Lower lobe of right lung (tissue), 2 donors: ENCODE measurements at regions not wholly inside any gene's neighbourhood (a gene's known extent, or its start where the extent isn't known, plus 50 kb on each side); places are given as distances from the start of the nearest gene placed in this dataset.

Experiments
- ATAC-seq, 2 donors: fragments of 200-7000 bp; cut with Tn5 transposase; one replicate each; pipeline ENCODE4 v1.9.1; 2020 to 2022; ENCODE audit warnings: mild to moderate bottlenecking in 2 of 2, moderate library complexity in 2 of 2
- DNase-seq: peaks from one replicate; pipeline ENCODE4 v3.0.0-alpha.2; 2020
- H3K27ac ChIP-seq: fragments of 200-600 bp; one replicate; pipeline ENCODE4 v1.8.0; 2022
- H3K27me3 ChIP-seq: fragments of 200-600 bp; one replicate; pipeline ENCODE4 v1.8.0; 2022; ENCODE audit warnings: low read depth
- H3K36me3 ChIP-seq: fragments of 200-600 bp; one replicate; pipeline ENCODE4 v1.8.0; 2022; ENCODE audit warnings: mild to moderate bottlenecking
- H3K4me1 ChIP-seq: fragments of 200-600 bp; one replicate; pipeline ENCODE4 v1.8.0; 2022
- H3K4me3 ChIP-seq: fragments of 200-600 bp; one replicate; pipeline ENCODE4 v1.8.0; 2022; ENCODE audit warnings: mild to moderate bottlenecking
- H3K9me3 ChIP-seq: fragments of 200-600 bp; one replicate; pipeline ENCODE4 v1.8.0; 2022
- intact Hi-C: fragments of 100-400 bp; cut with DNase I; formaldehyde crosslinking; loops from one replicate; pipeline ENCODE4 v1.11.0; 2022
- TF ChIP-seq, protein P1 (sequence below): fragments of 200-600 bp; IDR thresholded peaks from one replicate; pipeline ENCODE4 v1.8.0; 2022; ENCODE audit warnings: antibody characterized with exemption, mild to moderate bottlenecking
- donor health status: DM: no; HTN: yes; CAD: no; lungs with severe emphysema.

DNA sequence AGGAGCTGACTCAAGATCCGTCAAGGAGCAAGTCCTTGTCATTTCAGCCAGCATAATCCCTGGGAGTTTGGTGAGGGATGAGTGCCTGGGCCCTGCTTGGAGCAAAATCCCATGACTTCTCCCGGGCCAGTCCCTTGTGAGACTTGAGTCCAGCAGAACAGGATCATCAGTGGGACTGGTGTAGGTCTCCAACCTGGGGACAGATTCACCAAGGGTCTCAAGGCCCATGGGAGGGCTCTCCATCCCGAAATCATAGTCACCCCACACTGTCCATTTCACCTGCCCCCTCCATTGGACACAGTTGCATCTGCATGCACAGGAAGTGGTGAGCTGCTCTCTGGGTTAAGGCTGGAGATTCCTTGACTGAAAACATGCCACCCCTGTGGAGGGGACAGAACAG, 178.2 kb downstream of the FOXD2 start:
- TF ChIP-seq, protein P1, sequence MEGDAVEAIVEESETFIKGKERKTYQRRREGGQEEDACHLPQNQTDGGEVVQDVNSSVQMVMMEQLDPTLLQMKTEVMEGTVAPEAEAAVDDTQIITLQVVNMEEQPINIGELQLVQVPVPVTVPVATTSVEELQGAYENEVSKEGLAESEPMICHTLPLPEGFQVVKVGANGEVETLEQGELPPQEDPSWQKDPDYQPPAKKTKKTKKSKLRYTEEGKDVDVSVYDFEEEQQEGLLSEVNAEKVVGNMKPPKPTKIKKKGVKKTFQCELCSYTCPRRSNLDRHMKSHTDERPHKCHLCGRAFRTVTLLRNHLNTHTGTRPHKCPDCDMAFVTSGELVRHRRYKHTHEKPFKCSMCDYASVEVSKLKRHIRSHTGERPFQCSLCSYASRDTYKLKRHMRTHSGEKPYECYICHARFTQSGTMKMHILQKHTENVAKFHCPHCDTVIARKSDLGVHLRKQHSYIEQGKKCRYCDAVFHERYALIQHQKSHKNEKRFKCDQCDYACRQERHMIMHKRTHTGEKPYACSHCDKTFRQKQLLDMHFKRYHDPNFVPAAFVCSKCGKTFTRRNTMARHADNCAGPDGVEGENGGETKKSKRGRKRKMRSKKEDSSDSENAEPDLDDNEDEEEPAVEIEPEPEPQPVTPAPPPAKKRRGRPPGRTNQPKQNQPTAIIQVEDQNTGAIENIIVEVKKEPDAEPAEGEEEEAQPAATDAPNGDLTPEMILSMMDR = no peak
- intact Hi-C loops = no loop called here
- Histone ChIP-seq H3K9me3 (no peaks in the 10 kb centered on the region), H3K36me3 (no peaks in the 10 kb centered on the region), H3K27ac (no peak overlapping the region), H3K27me3 (no peaks in the 10 kb centered on the region), H3K4me3 (no peak overlapping the region), H3K4me1 (no peaks in the 10 kb centered on the region)
- ATAC-seq = no peak
- no peak for DNase-seq

DNA sequence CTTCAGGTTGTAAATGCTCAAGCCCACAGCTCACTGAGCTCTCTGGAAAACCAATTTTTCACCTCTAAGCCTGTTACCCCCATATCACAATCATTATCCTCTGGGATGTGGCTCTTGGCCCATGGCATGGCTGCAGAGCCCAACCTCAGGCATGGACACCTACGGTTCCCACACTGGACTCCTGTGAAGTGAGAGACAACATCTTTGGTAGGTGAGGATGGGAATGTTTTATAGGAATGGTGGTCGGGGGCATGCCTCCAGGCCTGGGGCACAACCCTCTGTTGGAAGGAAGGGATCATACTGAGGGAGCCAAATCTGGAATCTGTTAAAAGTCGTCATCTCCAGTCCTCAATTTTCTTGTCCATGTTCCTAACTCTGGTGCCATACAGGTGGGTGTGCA, 179.1 kb downstream of the FOXD2 start:
- TF ChIP-seq, protein P1 = no peak
- no peaks in the 10 kb centered on the region for H3K9me3 ChIP-seq
- no peaks in the 10 kb centered on the region for H3K27me3 ChIP-seq
- no peak overlapping the region for H3K4me3 ChIP-seq
- H3K36me3 ChIP-seq = no peaks in the 10 kb centered on the region
- intact Hi-C loops = no loop called here
- DNase-seq (no peak), ATAC-seq (no peak)
- H3K27ac ChIP-seq = no peak overlapping the region
- H3K4me1 ChIP-seq = no peaks in the 10 kb centered on the region

- no peak for DNase-seq
- Histone ChIP-seq H3K36me3 (no peaks in the 10 kb centered on the region), H3K4me3 (no peak overlapping the region), H3K4me1 (no peaks in the 10 kb centered on the region), H3K27me3 (no peaks in the 10 kb centered on the region), H3K27ac (no peak overlapping the region), H3K9me3 (no peaks in the 10 kb centered on the region)
- intact Hi-C loops = no loop called here
- no peak for ATAC-seq
- TF ChIP-seq, protein P1 = no peak
Observed at GRCh38 chr1:47617381-47618221, 179.8 kb downstream of the FOXD2 start.

GRCh38 chr1:47618222-47618720, 180.4 kb downstream of the FOXD2 start:
- Histone ChIP-seq H3K4me1 (no peaks in the 10 kb centered on the region), H3K36me3 (no peaks in the 10 kb centered on the region), H3K9me3 (no peaks in the 10 kb centered on the region), H3K4me3 (no peak overlapping the region), H3K27ac (no peak overlapping the region), H3K27me3 (no peaks in the 10 kb centered on the region)
- no peak for ATAC-seq
- TF ChIP-seq, protein P1 = no peak
- no peak for DNase-seq
- intact Hi-C loops = no loop called here

GRCh38 chr1:47618830-47619229, 181.0 kb downstream of the FOXD2 start:
- DNase-seq = no peak
- Histone ChIP-seq H3K27me3 (no peaks in the 10 kb centered on the region), H3K36me3 (no peaks in the 10 kb centered on the region), H3K4me1 (no peaks in the 10 kb centered on the region), H3K9me3 (no peaks in the 10 kb centered on the region), H3K4me3 (no peak overlapping the region), H3K27ac (no peak overlapping the region)
- no peak for ATAC-seq
- intact Hi-C loops = no loop called here
- TF ChIP-seq, protein P1 = no peak
